Activated CD4-positive, CD25-positive, alpha-beta regulatory T cell treated with anti-CD3 and anti-CD28 coated beads, Interleukin-2, amount 50 U/mL, for 24 hours (primary cell): ENCODE measurements at regions not wholly inside any gene's neighbourhood (a gene's known extent, or its start where the extent isn't known, plus 50 kb on each side); places are given as distances from the start of the nearest gene placed in this dataset.

Source experiments
- ATAC-seq, 2 donors: fragments of 150-1000 bp; cut with Tn5 transposase; one replicate each; pipeline ENCODE4 v1.10.0; 2021; ENCODE audit warnings: mild to moderate bottlenecking in 1 of 2, moderate library complexity in 1 of 2

DNA sequence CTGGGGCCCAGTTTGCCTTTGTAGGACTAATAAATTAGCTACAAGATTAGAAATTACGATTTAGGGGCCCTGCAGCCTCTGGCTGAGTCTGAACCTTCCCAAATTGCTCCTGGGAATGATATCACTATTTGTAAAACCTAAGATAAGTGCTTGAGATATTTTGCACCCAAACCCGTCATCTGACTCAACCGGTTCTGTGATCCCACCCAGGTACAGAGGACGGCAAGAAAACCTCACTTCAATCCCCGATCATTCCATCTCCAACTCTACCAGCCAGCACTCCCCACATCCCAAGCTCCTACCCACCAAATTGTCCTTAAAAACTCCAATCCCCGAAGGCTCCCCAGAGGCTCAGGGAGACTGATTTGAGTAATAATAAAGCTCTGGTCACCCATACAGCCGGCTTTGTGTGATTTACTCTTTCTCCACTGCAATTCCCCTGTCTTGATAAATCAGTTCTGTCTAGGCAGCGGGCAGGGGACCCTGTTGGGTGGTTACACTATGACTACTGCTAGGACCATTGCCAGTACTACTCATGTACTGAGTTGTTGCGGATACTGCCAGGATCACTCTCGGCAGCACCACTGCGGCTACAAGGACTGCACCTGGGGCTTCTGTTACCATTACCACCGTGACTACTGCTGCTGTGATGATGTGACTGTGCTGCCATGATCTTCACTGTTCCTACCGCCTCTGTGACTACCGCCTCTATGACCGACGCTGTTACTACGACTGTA lies 73.1 kb downstream of the IRF8 start:
- no peak for ATAC-seq

DNA sequence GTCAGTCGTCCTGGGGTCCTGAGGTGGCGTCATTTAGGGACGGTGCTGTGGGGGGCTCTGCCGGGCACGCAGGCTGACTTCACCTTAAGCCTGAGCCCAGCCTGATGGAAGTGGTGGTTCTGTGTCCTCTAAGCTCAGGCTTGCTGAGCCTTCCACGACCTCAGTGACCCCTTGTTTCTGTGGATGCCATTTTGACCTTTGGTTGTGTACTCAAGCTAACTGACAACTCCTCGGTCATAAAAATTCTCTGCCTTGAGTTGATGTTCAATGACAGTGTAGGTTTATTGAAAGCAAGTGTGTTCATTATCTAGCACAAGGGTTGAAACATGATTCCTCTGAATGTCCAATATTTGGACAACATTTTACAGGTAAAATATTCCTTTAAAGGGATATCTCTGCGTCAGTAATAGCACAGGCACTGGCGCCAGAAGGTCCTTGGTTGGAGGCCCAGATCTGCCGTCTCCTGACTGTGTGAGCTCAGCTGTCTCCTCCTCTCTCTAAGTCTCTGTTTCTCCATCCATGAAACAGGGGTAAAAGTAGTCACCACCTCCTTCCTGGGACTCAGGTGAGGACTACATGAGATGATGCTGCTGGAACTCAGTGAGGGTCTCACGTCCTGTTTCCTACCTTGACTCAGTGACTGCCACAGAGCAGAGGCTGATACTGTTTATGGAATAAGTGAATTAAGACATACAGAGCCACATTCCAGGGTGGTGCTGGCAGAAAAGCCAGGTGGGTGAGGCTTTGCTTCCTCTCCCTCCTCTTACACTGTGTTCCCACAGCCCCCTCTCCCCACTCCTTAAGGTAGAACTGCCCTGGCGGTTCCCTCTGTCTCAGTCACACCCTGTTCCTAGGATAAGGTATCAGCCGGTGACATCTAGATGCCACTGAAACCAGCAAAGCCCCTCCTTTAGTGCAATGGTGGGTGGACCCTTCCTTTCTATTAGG lies 75.7 kb downstream of the IRF8 start:
- no peak for ATAC-seq

DNA sequence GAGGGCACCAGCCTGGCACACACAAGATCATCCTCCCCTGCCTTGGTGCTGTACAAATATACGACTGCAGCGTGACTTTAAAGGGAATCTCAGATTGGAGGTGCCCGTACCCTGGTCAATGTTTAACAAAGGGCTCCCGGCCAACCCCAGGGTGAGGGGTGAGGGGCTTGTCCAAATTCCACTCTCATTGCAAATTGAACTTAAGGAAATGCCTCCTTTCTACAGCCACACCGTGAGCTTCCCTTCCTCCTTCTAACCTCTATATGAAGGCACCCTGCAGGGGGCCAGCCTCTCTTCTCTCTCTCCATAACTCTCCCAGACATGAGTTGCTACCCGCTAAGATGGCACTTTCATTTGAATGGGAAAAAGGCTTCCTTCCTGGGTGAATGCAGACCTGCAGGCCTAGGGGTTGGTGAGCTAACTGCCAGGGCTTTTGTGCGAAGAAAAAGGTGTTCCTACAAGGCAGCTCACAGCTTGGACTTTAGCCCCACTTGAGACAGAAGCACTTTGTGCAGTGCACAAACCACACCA lies 76.6 kb downstream of the IRF8 start:
- no peak for ATAC-seq

DNA sequence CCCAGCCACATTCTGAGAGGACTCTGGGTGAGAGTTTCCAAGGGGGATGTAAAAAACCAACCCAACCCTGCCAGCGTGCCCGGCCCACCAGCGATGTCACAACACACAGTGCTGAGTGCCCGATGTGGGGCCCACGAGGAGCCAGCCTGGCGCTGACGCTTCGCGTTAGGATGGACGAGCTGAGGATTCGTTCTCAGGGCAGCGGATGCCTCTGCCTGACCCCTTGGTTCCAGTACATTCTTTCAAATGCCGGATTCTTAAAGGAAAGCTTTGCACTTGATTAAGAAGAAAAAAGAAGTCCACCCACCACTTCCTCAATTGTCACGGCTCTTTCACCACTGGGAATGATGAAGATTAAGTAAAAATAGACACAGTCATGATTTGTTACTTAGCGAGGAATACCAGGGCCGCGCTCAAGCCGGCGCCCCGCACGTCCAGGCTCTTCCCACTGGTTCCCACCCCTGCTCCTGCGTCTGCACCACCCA lies 79.4 kb downstream of the IRF8 start:
- ATAC-seq, result no peak

DNA sequence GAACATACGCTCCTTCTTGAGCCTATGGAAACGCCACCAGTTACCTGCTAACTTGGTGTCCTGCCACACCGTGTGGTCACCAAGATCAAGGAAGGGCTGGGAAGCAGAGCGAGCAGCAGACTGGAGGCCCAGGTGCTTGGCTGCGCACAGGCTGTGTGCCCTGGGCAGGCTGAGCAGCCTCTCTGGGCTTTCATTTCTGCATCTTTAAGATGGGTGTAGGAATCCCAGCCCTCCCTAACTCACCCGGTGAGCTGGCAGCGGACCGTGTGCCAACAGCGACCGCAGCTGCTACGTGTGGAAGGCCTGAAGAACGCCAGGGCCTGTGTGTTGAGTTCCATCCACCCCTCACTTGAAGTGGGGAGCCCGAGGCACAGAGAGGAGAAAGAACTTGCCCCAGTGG lies 80.0 kb downstream of the IRF8 start:
- ATAC-seq, result no peak

DNA sequence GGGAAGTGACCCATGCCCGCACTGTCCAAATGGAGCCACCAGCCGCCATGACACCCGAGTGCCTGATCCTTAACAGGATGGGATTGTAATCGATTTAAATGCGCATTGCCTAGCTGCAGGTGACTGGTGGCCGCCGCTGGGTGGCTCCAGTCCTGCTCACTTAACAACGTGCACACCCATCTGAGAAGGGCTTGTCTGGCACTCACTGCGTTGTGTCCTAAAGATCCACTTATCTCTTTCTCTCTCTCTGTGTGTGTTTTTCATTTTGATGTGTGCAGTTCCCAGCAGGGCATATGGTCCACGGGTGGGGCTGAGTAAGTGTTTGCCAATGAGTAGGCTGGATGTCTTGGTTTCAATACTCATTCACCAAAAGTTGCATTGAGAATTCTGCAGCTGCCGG lies 80.6 kb downstream of the IRF8 start:
- ATAC-seq, result no peak

DNA sequence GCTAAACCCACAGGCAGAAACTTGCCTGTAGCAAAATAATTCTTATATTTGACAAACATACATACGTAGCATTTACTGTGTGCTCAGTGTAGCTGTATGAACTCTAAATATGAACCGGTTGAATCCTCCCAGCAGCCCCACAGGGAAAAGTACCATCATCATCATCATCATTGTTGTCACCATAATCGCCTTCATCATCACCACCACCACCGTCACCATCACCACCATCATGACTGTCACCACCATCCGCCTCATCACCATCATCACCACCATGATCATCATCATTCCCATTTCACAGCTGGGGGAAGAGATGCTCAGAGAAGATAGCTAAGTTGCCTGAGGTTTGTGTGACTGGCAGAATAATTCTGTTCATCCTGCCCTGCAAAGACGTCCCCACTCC lies 81.7 kb downstream of the IRF8 start:
- ATAC-seq, result no peak

DNA sequence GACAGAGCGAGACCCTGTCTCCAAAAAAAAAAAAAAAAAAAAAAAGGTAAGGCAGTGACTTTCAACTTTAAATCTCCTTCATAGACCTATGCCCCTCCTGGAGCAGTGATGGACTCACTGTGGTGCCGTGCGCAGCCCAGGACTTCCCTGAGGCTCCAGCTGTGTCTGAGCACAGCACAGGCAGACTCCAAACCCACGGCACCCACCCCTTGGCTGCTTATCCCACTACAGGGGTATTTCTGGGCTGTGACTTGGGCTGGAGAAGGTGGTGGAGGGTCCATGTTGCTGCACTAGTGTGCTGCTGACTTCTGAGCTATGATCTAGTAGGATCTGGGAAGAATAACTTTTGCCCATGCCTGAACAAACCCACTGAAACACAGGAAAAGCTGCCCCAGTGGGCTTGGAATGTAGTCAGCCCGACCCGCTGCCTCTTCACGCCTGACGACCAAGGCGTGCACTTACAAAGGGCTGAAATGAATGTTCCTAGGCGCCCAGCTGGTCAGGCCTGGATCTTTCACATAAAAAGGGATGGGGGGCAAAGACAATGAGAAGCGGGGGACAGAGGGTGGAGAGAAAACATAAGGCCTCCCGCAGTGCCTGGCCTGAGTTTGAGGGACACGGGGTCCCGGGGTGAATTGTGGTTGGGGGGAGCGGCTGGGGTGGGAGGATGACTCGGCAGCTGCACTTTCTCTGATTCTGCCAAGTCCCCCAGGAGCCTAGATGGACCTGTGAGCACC lies 83.0 kb downstream of the IRF8 start:
- no peak for ATAC-seq

DNA sequence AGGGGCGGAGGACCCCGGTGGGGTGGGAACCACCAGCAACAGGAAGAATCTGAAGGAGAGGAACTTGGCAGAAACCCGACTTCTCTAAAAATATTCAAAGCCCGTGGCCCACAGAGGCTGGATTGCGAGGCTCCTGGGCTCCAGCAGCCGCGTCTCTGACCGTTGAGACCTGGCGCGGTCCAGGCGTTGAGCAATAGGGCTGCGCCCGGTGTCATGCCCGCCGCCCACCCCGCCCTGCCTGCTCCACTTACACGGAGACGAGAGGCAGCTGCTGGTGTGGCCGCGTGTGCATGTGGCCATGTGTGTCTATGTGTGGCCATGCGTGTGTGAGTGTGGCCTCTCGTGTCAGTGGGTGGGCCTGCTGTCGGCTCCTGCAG lies 83.6 kb downstream of the IRF8 start:
- ATAC-seq, result no peak

DNA sequence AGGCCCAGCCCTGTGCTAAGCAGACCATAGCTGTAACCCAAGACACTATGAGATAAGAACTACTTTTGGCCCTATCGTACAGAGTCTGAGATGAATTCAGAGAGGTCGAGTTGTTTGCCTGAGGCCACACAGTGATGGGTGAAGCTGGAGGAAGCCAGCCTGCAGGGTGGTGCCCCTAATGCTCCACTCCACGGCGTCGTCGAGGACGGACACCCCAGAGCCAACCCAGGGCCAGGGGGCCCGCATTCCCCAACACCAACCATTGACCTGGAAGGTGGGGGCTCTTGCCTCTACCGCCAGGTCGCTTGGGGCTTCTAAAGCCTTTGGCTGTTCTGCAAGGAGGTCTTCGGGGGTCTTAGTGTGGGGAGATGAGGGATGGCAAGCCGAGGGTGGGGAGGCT lies 84.1 kb downstream of the IRF8 start:
- no peak for ATAC-seq

DNA sequence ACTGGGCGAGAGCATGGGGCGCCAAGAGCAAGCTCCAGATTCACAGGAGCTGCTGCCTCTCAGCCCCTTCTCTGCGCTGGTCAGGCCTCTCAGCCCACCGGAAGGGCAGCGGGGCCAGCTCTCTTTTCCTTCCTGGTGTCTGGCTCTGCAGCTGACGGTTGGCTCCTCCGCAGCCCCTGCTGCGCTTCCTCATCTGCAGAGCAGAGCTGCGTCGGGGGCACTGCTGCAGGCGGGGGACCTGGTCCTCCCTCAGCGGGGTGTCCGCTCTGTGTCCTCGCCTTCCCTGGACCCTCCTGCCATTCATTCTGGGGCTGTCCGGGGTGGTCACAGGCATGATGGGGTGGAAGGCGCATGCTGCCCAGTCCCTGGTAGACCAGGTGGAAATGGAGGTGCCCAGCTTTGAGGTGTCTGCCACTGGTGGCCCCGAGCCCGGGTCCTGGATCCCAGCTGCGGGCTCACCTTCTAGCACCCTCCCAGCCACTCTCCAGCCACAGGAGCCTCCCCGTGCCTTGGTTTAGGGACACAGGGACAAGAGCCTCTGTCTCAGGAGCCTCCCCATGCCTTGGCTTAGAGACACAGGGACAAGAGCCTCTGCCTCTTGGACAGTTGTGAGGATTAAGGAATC lies 84.8 kb downstream of the IRF8 start:
- ATAC-seq, result no peak

DNA sequence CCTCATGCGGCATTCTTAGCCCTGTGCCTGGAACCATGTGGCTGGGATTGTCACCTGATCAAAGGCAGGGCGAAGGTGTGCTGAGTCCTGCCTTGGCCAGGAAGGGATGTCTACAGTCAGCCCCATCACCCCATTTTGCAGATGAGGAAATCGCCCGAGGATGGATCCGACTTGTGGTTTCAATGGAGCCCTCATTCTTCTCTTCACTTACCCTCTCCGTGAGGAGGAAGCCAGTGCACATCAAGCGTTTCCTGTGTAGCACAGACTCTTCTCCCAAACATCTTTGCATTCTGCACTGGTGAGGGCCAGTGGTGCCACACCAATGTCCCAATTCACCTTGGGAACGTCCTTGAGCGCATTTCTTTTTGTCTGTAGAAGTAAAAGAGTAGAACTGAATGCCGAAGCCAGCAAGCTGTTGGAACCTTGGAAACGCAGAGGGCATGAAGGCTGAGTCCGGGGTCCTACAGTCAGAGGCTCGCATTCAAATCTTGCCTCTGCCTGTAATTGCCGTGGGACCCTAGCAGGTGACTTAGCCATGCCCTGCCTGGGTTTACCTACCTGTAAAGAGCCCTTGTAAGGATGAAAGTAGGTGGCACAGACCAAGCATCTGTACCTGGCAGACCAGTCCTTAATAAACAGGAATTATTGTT lies 85.4 kb downstream of the IRF8 start:
- ATAC-seq, result no peak

DNA sequence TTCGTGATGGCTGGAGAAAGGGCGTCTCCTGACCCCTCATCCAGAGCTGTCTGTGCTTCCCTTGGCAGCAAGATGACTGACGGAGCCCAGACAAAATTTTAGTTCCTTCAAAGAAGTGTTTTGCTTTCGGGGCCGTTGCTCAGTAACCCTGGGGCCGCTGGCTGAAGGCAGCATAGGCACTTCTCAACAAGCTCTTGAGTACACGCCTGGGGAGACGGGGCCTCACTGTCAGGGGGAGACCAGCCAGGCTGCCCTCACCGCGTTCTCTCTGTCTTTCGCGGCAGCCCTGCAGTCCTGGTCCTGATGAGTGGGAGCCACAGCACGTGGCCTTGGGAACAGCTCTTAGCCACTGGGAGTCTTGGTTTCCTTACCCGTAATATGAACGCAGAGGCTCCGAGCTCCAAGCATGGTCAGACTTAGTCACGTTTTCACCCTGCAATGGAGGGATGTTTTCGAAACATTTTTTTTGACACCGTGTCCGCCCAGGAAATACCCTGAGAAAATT lies 86.0 kb downstream of the IRF8 start:
- no peak for ATAC-seq

DNA sequence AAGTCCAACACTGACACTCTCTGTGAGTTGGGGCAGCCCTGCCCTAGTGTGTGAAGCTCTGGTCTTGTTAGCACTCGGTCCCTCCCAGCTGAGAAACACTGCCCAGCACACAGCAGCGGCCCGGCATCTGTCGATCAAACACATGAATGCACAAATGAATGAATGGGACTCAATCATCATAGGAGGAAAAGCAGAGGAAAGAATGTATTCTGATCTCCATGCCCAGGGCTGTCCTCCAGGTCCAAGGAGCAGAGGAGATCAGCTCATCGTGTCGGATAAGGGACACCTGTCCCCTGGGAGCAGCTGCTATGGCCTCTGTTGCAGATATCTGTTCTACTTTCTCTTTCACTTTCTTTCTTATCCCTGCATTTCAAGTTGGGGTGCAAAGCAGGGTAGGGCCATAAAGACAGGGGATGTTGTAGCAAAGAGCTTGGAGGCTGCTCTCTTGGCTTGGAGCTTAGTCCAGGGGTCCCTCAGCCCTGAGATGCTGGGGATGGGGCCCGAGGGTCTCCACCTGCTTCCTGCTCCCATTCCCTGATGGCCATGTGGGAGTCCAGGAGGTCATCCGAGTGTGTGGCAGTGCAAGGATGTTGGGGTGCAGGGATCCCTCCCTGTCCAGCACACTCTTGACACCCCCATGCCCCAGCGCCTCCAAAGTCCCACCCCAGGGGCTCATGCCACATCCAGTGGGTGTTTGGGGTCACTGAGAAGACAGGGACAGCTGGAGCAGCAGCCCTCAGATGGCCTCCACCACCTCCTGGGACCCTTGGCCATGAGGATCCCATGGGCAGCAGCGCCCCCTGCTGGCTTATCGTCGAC lies 88.2 kb downstream of the IRF8 start:
- ATAC-seq, result no peak

DNA sequence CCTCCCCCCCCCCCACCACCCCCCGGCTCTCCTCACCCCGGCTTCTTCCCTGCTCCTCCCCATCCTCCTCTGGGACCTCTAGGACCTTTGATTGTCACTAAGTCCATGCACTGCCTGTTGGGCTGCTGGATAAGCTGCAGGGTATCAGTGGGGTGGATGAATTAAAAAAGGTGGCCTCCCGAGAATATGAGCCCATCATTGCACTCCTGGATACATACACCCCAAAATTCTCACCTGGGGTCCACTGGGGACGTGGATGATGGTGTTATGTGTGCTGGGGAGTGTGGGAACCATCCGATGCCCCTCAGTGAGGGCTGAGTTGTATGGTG lies 88.8 kb downstream of the IRF8 start:
- no peak for ATAC-seq

DNA sequence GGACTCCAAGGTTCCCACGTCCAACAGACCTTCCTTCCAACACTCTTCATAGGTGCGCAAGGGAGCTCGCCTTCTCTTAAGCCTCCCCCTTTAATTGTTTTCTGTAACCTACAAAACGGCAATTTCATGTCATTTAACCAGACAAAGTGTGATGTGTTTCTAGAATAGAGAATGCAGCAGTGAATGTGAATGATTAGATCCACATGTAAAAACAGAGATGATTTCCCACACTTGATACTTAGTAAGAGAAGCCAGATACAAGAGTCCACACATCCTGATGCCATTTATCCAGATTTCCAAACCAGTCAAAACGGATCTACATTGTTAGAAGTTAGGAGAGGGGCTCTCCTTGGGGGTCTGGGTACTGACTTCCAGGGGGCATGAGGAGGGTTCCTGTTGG lies 89.3 kb downstream of the IRF8 start:
- no peak for ATAC-seq

DNA sequence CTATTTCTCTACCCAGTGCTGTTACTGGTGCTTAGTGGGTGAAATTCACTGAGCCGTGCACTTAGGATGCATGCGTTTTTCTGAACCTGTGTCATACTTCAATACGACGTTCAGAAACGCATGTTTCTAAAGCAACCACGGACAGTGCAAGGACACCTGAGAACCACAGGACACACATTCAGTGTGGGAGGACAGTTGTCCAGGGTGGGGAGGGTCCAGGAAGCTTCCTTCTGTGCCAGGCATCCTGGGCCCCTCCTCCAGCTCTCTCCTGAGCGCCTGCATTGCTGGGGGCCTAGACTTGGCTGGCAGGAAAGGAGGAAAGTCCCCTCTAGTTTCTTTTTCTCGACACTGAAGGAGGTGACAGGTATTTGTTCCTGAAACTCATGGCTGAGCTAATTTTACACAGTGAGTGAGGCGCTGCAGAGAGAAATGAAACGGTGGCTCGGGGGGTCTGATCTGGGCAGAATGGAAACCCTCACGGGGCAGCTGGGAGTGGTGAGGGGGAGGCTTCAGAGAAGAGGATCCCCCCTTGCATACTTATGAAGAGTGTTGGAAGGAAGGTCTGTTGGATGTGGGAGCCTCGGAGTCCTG lies 89.9 kb downstream of the IRF8 start:
- peak; percentile 51 to 63 for ATAC-seq

DNA sequence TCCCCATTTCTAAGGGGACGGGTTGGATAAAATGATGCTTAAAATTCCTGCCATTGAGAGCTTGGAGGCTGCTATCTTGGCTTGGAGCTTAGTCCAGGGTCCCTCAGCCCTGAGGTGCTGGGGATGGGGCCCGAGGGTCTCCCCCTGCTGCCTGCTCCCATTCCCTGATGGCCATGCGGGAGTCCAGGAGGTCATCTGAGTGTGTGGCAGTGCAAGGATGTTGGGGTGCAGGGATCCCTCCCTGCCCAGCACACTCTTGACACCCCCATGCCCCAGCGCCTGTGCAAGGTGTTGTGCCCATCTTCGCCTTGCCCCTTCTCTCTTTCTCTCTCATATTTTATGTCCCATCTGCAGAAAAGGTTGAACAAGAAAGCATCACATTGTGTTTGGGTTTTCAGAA lies 90.4 kb downstream of the IRF8 start:
- no peak for ATAC-seq

DNA sequence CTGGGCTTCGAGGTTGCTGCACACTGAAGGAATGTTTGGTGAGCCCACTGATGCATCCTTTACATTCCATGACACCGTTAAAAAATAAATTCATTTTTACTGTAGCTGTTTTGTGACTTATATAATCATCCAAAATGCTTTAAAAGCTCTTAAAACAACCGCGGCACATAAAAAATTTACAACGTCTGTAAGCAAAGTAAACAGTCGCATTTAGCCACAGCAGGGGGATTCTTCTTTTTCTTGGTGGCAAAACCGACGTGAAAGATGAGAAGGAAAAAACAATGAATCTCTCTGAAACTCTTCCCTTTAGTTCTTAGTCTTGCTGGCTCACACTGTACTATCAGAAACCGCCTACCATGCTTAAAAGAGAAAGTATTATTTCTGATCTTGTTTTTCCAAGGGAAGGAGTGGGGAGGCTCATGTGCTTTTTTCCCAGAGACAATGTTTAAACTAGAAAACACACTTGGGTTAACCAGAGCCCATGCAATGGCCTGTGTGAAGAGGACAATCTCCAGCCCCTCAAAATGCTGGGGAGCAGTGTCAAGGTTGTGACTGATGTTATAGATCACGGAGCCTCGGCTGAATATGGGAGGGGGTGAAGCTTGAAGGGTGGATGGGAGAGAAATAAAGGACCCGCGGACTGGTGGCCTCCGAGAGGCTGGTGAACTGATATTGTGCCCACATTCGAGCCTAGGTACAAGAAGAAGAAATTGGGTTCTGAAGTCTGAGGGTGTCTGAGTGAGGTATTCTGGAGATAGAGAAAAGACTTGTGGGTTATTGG lies 91.1 kb downstream of the IRF8 start:
- peak in 1 of 2 donors; percentile 33 for ATAC-seq

DNA sequence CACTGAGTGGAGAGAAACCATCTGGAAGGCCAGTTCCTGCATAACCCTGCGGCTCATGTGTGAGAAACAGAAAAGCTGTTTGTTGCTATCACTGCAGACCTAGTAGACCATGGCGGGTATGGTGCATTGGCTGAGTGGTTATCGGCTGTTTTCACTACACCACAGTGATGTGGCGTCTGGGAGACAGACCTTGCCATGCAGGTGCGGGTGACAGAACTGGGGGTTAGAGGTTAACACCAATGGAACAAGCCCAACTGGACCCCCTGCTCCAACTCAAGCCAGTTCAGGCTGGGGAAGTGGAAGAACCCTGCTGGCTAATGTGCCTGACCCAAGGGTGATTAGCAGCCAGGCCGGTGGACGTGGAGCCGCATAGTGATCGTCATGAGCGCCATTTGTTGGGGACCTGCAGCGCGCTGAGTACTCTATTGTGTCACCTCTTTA lies 91.9 kb downstream of the IRF8 start:
- ATAC-seq, result no peak
